CD14-positive monocyte (primary cell): ENCODE measurements at regions not wholly inside any gene's neighbourhood (a gene's known extent, or its start where the extent isn't known, plus 50 kb on each side); places are given as distances from the start of the nearest gene placed in this dataset.

Source experiments
- DNase-seq, 3 donors: peaks; one replicate each; pipeline ENCODE4 v3.0.0-alpha.2; 2011 to 2022
- H2AFZ ChIP-seq: 2 replicates; pipeline ENCODE4 v1.6.0; 2012; ENCODE audit warnings: mild to moderate bottlenecking, low read depth, low read length, inconsistent platforms; ENCODE audit not compliant: insufficient read depth, poor library complexity, severe bottlenecking
- H3K27ac ChIP-seq, 2 donors: 1 replicate in 1 of 2; 2 replicates in 1 of 2; pipeline ENCODE4 v1.5.1; 2012 to 2013; ENCODE audit warnings: low read length in 2 of 2, control low read depth in 1 of 2, inconsistent platforms in 1 of 2, low read depth in 1 of 2, mild to moderate bottlenecking in 1 of 2
- H3K27me3 ChIP-seq, 2 donors: one replicate each; pipeline versions ENCODE4 v1.6.0 to v1.6.1; 2011 to 2013; ENCODE audit warnings: low read length in 2 of 2; ENCODE audit not compliant: control insufficient read depth in 2 of 2, insufficient read depth in 2 of 2
- H3K36me3 ChIP-seq, 2 donors: replicated peaks in 1 of 2; 1 replicate in 1 of 2; 2 replicates in 1 of 2; pipeline versions ENCODE4 v1.5.1 to v1.6.1; 2012 to 2013; ENCODE audit warnings: low read length in 2 of 2, control low read depth in 1 of 2, inconsistent platforms in 1 of 2, mild to moderate bottlenecking in 1 of 2; ENCODE audit not compliant: insufficient read depth in 2 of 2, control insufficient read depth in 1 of 2
- H3K4me1 ChIP-seq, 2 donors: 1 replicate in 1 of 2; 2 replicates in 1 of 2; pipeline versions ENCODE4 v1.5.1 to v1.6.1; 2012 to 2013; ENCODE audit warnings: low read length in 2 of 2, control low read depth in 1 of 2, inconsistent platforms in 1 of 2, mild to moderate bottlenecking in 1 of 2, moderate library complexity in 1 of 2; ENCODE audit not compliant: insufficient read depth in 2 of 2, control insufficient read depth in 1 of 2
- H3K4me2 ChIP-seq: replicated peaks from 2 replicates; pipeline ENCODE3; 2012; ENCODE audit warnings: low read length, moderate library complexity, mild to moderate bottlenecking; ENCODE audit not compliant: poor library complexity, severe bottlenecking; ENCODE audit errors: extremely low read depth
- H3K4me3 ChIP-seq, 3 experiments: fragments of 200-600 bp in 1 of 3; sonication (generic) in 1 of 3; replicated peaks in 1 of 3; 1 replicate in 2 of 3; 2 replicates in 1 of 3; pipeline ENCODE4 v1.5.1; 2011 to 2013; ENCODE audit warnings: low read length in 3 of 3, mild to moderate bottlenecking in 3 of 3, control low read depth in 2 of 3, low read depth in 2 of 3, inconsistent platforms in 1 of 3, moderate library complexity in 1 of 3
- H3K79me2 ChIP-seq: 2 replicates; pipeline ENCODE4 v1.6.0; 2012; ENCODE audit warnings: mild to moderate bottlenecking, control low read depth, inconsistent platforms, low read length, moderate library complexity; ENCODE audit not compliant: insufficient read depth
- H3K9ac ChIP-seq: 2 replicates; pipeline ENCODE4 v1.6.0; 2017; ENCODE audit warnings: low read length, mild to moderate bottlenecking; ENCODE audit not compliant: insufficient read depth, poor library complexity, severe bottlenecking
- H3K9me3 ChIP-seq, 2 donors: replicated peaks in 1 of 2; 1 replicate in 1 of 2; 2 replicates in 1 of 2; pipeline versions ENCODE4 v1.5.1 to v1.6.1; 2012 to 2013; ENCODE audit warnings: low read length in 2 of 2, control low read depth in 1 of 2; ENCODE audit not compliant: control insufficient read depth in 1 of 2, insufficient read depth in 1 of 2
- H4K20me1 ChIP-seq: 2 replicates; pipeline ENCODE4 v1.6.0; 2012; ENCODE audit warnings: mild to moderate bottlenecking, low read length, control low read depth, moderate library complexity; ENCODE audit not compliant: insufficient read depth
- H3K27ac Mint-ChIP-seq, 7 donors: one replicate each; pipeline ENCODE4 v1.8.0; 2020; ENCODE audit warnings: mild to moderate bottlenecking in 7 of 7, mixed read lengths in 7 of 7, moderate library complexity in 6 of 7, inconsistent platforms in 2 of 7
- H3K27me3 Mint-ChIP-seq, 3 donors: one replicate each; pipeline ENCODE4 v1.8.0; 2021 to 2022; ENCODE audit warnings: low read depth in 3 of 3, mild to moderate bottlenecking in 3 of 3, mixed read lengths in 3 of 3, moderate library complexity in 3 of 3, inconsistent platforms in 1 of 3
- H3K36me3 Mint-ChIP-seq, 2 donors: one replicate each; pipeline ENCODE4 v1.8.0; 2020; ENCODE audit warnings: mixed read lengths in 2 of 2, inconsistent platforms in 1 of 2, mild to moderate bottlenecking in 1 of 2
- H3K4me1 Mint-ChIP-seq: one replicate; pipeline ENCODE4 v1.8.0; 2020; ENCODE audit warnings: mild to moderate bottlenecking, mixed read lengths
- H3K4me3 Mint-ChIP-seq, 2 donors: one replicate each; pipeline ENCODE4 v1.8.0; 2020; ENCODE audit warnings: mild to moderate bottlenecking in 2 of 2, mixed read lengths in 2 of 2, moderate library complexity in 1 of 2
- H3K9me3 Mint-ChIP-seq, 7 donors: one replicate each; pipeline ENCODE4 v1.8.0; 2020 to 2022; ENCODE audit warnings: mixed read lengths in 7 of 7, mild to moderate bottlenecking in 6 of 7, moderate library complexity in 6 of 7, inconsistent platforms in 2 of 7
- CTCF ChIP-seq: fragments of 200-600 bp; IDR thresholded peaks from one replicate; pipeline ENCODE4 v1.8.0; 2022; ENCODE audit warnings: antibody characterized with exemption, mild to moderate bottlenecking
- WGBS: methylation state at CpG from one replicate; pipeline ENCODE4 v1.1.5; 2013; ENCODE audit warnings: missing lambda C conversion rate; ENCODE audit not compliant: insufficient coverage; 5-methylcytosine and 5-hydroxymethylcytosine counted together
- intact Hi-C, 2 donors: fragments of 100-400 bp; cut with micrococcal nuclease; formaldehyde crosslinking; loops; one replicate each; pipeline versions ENCODE4 v1.15.0 to v1.15.1; 2023

- H3K27ac Mint-ChIP-seq: peak overlapping the region in 3 of 7 donors; percentile 5 to 84 (median 28)
- H3K79me2 ChIP-seq: peaks cover 7% of the 10 kb centered on the region
These were observed 460.4 kb upstream of the RGS6 start for GRCh38 chr14:71471634-71472355.

More at GRCh38 chr14:71471634-71472355, 460.4 kb upstream of the RGS6 start:
- no peak overlapping the region for H2AFZ ChIP-seq
- Mint-ChIP-seq H3K4me1 (peaks cover 16% of the 10 kb centered on the region), H3K9me3 (peaks cover 0 to 6% (median 2%) of the 10 kb centered on the region in 7 donors), H3K36me3 (peaks cover 5 to 26% of the 10 kb centered on the region in 2 donors), H3K27me3 (no peaks in the 10 kb centered on the region), H3K4me3 (no peak overlapping the region)
- H3K9me3 ChIP-seq: no peaks in the 10 kb centered on the region
- no peaks in the 10 kb centered on the region for H3K36me3 ChIP-seq
- peaks cover 48% of the 10 kb centered on the region for H4K20me1 ChIP-seq
- no peak for DNase-seq
- no peak overlapping the region for H3K4me2 ChIP-seq
- no peak for TF ChIP-seq CTCF
- WGBS: 100% methylated on average over 2 of the region's 6 CpGs
- H3K27ac ChIP-seq: no peak overlapping the region
- H3K4me3 ChIP-seq: no peak overlapping the region
- intact Hi-C loops: loop anchor here in 1 of 2 donors (10.0 kb wide), 1 partner anchor 147 kb away; the partner anchor contains the start of gene SIPA1L1
- H3K9ac ChIP-seq: no peak overlapping the region
- no peaks in the 10 kb centered on the region for H3K27me3 ChIP-seq
- no peaks in the 10 kb centered on the region for H3K4me1 ChIP-seq
